Pancreas (tissue), 10 donors: ENCODE measurements at regions not wholly inside any gene's neighbourhood (a gene's known extent, or its start where the extent isn't known, plus 50 kb on each side); places are given as distances from the start of the nearest gene placed in this dataset.

Experiments used
- ATAC-seq, 4 donors: fragments of 200-7000 bp; cut with Tn5 transposase; one replicate each; pipeline versions ENCODE4 v1.8.0 to v1.9.1; 2020; ENCODE audit warnings: mild to moderate bottlenecking in 4 of 4, moderate library complexity in 4 of 4
- DNase-seq, 6 donors: peaks; one replicate each; pipeline ENCODE4 v3.0.0-alpha.2; 2020
- FAIRE-seq: peaks from 2 replicates; lab custom pipeline; 2012; peaks lifted over from hg19 to GRCh38; lab: Jason Lieb, UNC
- H3K27ac ChIP-seq, 4 donors: fragments of 200-600 bp; sonication (generic); 1 replicate in 3 of 4; 2 replicates in 1 of 4; pipeline versions ENCODE4 v1.5.0 to v1.8.0; 2020
- H3K27me3 ChIP-seq, 4 donors: fragments of 200-600 bp; one replicate each; pipeline ENCODE4 v1.8.0; 2021
- H3K36me3 ChIP-seq, 3 donors: fragments of 200-600 bp; sonication (generic) in 1 of 3; one replicate each; pipeline versions ENCODE4 v1.5.0 to v1.8.0; 2020 to 2021
- H3K4me1 ChIP-seq, 3 donors: fragments of 200-600 bp; one replicate each; pipeline ENCODE4 v1.8.0; 2021
- H3K4me3 ChIP-seq, 4 donors: fragments of 200-600 bp; sonication (generic) in 2 of 4; one replicate each; pipeline versions ENCODE4 v1.5.0 to v1.8.0; 2020 to 2021
- H3K9me3 ChIP-seq, 4 donors: fragments of 200-600 bp; one replicate each; pipeline ENCODE4 v1.8.0; 2021
- WGBS, 2 donors: extraction: QIAGEN DNeasy Blood & Tissue Kit; methylation state at CpG; one replicate each; pipeline ENCODE4 v1.1.7; 2013; 5-methylcytosine and 5-hydroxymethylcytosine counted together
- intact Hi-C, 3 donors: fragments of 100-400 bp; cut with DNase I; formaldehyde crosslinking; loops; one replicate each; pipeline versions ENCODE4 v1.11.1 to v1.14.2; 2022
- TF ChIP-seq, protein P1 (sequence below), 4 donors: fragments of 200-600 bp; sonication (generic) in 3 of 4; IDR thresholded peaks; one replicate each; pipeline versions ENCODE4 v1.5.0 to v1.8.0; 2021; ENCODE audit warnings: antibody characterized with exemption in 4 of 4
- donor health status: healthy with polysubstance abuse.
- donor health status: DM: no; HTN: no; CAD: no; lungs with moderate emphysema.
- donor health status: DM: no; HTN: no; CAD: no.
- donor health status: control.
- donor health status: control.
- donor health status: Bipolar disorder and iron deficiency.
- donor health status: DM: yes; HTN: yes; CAD: no.
- donor health status: DM: no; HTN: no; CAD: no.
- donor health status: DM: no; HTN: no; CAD: no.
- donor health status: DM: yes; HTN: yes; CAD: no.

DNA sequence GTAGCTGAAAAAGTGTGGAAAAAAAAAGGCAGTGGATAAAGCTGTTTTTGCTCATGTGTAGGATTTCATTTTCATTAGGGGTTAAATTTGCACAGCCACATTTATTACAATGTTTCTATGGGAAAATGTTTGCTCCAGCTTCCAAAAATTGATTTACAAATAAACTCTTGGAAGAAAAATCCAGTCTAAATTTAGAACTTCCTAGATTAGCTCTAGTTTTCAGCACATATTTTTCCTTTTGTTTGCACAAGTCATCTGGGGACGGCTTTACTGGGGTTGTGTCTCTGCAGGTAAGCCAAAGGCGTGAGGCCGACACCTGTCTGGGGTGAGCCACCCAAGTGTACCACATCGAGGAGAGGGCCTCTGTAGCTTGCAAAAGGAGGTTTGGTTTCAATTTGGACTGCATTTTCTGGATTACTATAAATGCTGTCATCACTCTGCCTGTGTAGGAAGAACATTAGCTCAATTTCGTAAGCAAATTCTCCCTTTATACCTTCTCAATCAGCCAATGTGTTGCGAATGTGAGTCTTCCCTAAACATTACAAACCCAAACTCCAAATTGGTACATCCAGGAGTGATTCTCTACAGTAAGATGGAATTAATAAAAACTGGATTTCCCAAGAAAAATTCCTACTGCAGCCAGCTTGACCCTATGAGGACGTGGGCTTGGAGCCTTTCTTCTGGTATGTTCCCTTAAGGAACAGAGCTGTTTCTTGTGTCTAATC lies 89.5 kb upstream of the ZNF438 start:
- ATAC-seq, result peak in 2 of 4 donors; percentile 27 to 61
- Histone ChIP-seq H3K27me3 (no peaks in the 10 kb centered on the region), H3K4me1 (peaks cover 0 to 17% (median 0%) of the 10 kb centered on the region in 3 donors), H3K4me3 (no peak overlapping the region), H3K27ac (peak overlapping the region in 1 of 4 donors; percentile 22), H3K9me3 (no peaks in the 10 kb centered on the region), H3K36me3 (no peaks in the 10 kb centered on the region)
- intact Hi-C loops, result no loop called here
- WGBS, 2 donors, result 35 to 43% methylated on average over 7 of the region's 7 CpGs
- TF ChIP-seq, protein P1, sequence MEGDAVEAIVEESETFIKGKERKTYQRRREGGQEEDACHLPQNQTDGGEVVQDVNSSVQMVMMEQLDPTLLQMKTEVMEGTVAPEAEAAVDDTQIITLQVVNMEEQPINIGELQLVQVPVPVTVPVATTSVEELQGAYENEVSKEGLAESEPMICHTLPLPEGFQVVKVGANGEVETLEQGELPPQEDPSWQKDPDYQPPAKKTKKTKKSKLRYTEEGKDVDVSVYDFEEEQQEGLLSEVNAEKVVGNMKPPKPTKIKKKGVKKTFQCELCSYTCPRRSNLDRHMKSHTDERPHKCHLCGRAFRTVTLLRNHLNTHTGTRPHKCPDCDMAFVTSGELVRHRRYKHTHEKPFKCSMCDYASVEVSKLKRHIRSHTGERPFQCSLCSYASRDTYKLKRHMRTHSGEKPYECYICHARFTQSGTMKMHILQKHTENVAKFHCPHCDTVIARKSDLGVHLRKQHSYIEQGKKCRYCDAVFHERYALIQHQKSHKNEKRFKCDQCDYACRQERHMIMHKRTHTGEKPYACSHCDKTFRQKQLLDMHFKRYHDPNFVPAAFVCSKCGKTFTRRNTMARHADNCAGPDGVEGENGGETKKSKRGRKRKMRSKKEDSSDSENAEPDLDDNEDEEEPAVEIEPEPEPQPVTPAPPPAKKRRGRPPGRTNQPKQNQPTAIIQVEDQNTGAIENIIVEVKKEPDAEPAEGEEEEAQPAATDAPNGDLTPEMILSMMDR (IDR thresholded peaks at IDR 0.05), result no peak
- no peak for DNase-seq
- FAIRE-seq, result no peak

DNA sequence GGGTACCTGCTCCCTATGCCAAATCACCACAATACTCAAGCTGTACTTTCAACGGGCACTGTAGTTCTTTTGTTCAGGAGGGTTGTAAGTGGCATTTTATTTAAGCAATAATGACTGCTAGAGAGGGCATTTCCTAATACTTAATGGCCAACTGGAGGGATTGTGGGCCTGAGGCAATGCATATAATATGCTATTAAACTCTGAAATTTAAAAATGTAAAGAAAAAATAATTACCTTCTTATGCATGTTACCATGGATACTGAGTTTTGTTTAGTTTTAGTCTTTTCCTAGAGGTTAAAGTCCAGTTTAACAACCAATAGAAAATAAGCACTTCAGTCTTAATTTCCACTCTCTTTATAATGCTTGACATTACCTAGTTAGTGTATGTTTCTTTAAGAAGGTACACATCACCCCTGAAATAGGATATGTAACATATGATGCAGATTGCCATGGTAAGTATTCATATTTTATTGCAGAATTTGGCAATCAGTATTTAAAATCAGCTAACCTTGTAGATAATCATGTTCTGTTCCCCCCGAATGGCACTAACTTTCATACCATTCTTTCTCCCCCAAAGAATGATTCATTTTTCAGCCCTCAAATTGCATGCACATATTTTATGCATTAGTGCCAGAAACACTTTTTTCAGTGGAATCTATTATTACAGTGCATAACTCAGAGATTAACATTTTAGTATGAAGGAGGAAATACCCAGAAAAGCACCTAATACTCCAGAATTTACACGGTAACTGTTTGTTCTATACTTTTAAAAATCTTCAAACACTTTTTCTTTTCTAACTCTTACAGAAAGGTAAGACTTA lies 90.3 kb upstream of the ZNF438 start:
- no peak for ATAC-seq
- FAIRE-seq, result no peak
- DNase-seq, result no peak
- H3K27me3 ChIP-seq, result no peaks in the 10 kb centered on the region
- no peaks in the 10 kb centered on the region for H3K9me3 ChIP-seq
- no peaks in the 10 kb centered on the region for H3K36me3 ChIP-seq
- H3K27ac ChIP-seq, result peak overlapping the region in 1 of 4 donors; percentile 22
- H3K4me3 ChIP-seq, result no peak overlapping the region
- intact Hi-C loops, result no loop called here
- H3K4me1 ChIP-seq, result peaks cover 0 to 17% (median 0%) of the 10 kb centered on the region in 3 donors
- WGBS, 2 donors, result 51 to 57% methylated on average over 3 of the region's 3 CpGs
- TF ChIP-seq, protein P1 (IDR thresholded peaks at IDR 0.05), result no peak

DNA sequence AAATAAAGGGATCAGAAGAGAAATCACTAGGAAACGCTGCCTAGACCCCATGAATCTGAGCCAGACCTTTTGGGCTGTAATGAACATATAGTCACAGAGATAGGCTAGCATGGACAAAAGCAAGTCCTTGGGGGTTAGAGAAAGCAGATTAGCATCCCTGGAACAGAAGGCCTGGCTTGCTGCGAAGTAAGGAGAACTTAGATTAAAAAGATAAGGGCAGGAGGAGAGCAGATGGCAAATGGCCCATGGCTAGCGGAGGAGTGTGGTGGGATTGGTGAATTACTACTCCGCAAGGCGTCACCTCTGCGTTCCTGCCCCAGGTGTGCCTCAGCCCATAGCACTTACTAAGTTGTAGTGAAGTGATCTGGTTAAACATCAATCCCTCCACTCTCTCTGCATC lies 92.3 kb upstream of the ZNF438 start:
- TF ChIP-seq, protein P1 (IDR thresholded peaks at IDR 0.05), result no peak
- FAIRE-seq, result no peak
- intact Hi-C loops, result no loop called here

DNA sequence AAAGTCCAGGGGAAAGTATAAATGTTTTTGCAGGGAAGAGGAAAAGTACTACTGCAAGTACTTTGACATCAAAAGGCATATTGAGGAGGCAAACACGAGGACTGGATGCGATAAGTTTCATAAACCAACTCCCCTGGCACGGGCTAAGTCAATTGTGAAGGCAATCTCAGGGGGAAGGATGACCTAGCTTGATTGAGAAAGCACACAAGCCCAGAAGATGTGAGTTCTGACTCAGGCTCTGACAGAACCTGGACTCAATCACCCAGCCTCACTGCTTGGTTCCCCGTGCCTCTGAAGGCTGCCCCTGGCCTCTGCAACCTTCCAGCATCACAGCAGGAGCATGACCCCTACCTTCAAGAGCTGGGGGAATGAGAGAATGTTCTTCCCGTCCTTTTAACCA lies 93.2 kb upstream of the ZNF438 start:
- Histone ChIP-seq H3K4me1 (peaks cover 0 to 17% (median 0%) of the 10 kb centered on the region in 3 donors), H3K4me3 (no peak overlapping the region), H3K27me3 (no peaks in the 10 kb centered on the region), H3K36me3 (no peaks in the 10 kb centered on the region), H3K27ac (no peak overlapping the region), H3K9me3 (no peaks in the 10 kb centered on the region)
- TF ChIP-seq, protein P1 (IDR thresholded peaks at IDR 0.05), result no peak
- no peak for FAIRE-seq
- DNase-seq, result no peak
- intact Hi-C loops, result no loop called here
- ATAC-seq, result no peak
- 75 to 80% methylated on average over 5 of the region's 5 CpGs for WGBS, 2 donors

More for the DNA sequence above, 92.3 kb upstream of the ZNF438 start:
- WGBS, 2 donors, result 87 to 91% methylated on average over 6 of the region's 6 CpGs
- DNase-seq (no peak), ATAC-seq (no peak)
- no peaks in the 10 kb centered on the region for H3K36me3 ChIP-seq
- H3K4me1 ChIP-seq, result peaks cover 0 to 17% (median 0%) of the 10 kb centered on the region in 3 donors
- no peaks in the 10 kb centered on the region for H3K9me3 ChIP-seq
- no peaks in the 10 kb centered on the region for H3K27me3 ChIP-seq
- H3K4me3 ChIP-seq, result no peak overlapping the region
- no peak overlapping the region for H3K27ac ChIP-seq
